MG63 (cell line): ENCODE measurements at regions not wholly inside any gene's neighbourhood (a gene's known extent, or its start where the extent isn't known, plus 50 kb on each side); places are given as distances from the start of the nearest gene placed in this dataset.
"Not testable (repeated sequence)": the region's sequence is repeated elsewhere in the genome, so short reads cannot be mapped to it uniquely, and the experiment has no call there.

Source experiments
- DNase-seq: peaks from one replicate; pipeline ENCODE4 v3.0.0-alpha.2; 2020
- H3K27me3 ChIP-seq: fragments of 250-450 bp; sonication (Bioruptor Pico); 2 replicates; pipeline ENCODE4 v1.5.1; 2020; ENCODE audit warnings: mild to moderate bottlenecking, moderate library complexity
- H3K36me3 ChIP-seq: fragments of 250-450 bp; sonication (Bioruptor Pico); 2 replicates; pipeline ENCODE4 v1.5.1; 2020; ENCODE audit warnings: mild to moderate bottlenecking, moderate library complexity
- H3K4me3 ChIP-seq: fragments of 250-450 bp; sonication (Bioruptor Pico); 2 replicates; pipeline ENCODE4 v1.5.1; 2020; ENCODE audit warnings: mild to moderate bottlenecking, moderate library complexity
- H3K9me3 ChIP-seq: fragments of 250-450 bp; sonication (Bioruptor Pico); 2 replicates; pipeline ENCODE4 v1.5.1; 2020; ENCODE audit warnings: mild to moderate bottlenecking, moderate library complexity

GRCh38 chr5:85304524-85304923 is 919.8 kb upstream of the EDIL3 start:
- DNase-seq, result no peak
- Histone ChIP-seq H3K4me3 (no peak overlapping the region), H3K27me3 (peaks cover 3% of the 10 kb centered on the region; the same call in 1 of the 2 replicates), H3K36me3 (no peaks in the 10 kb centered on the region), H3K9me3 (no peaks in the 10 kb centered on the region)

GRCh38 chr5:85305766-85306165 is 921.1 kb upstream of the EDIL3 start:
- DNase-seq, result no peak
- no peaks in the 10 kb centered on the region for H3K36me3 ChIP-seq
- no peaks in the 10 kb centered on the region for H3K9me3 ChIP-seq
- no peak overlapping the region for H3K4me3 ChIP-seq
- H3K27me3 ChIP-seq, result peaks cover 3% of the 10 kb centered on the region; the same call in 1 of the 2 replicates

DNA sequence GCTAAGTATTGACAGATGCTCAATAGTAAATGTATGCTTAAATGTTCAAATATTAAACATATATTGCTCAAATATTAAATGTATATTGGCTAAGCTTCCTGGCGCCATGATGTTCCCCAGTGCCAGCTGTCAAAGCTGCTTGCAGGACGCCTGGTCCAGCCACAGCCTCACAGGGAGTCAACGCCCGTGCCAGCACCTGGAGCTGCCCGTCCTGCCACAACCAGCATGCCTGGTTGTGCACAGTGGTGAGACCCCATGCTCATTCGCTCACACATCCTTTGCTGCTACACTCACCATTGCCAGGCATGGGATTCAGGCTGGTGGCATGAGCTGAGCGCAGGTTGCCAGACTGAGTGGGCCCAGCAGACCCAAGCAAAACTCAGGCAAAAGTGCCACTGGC is 926.9 kb upstream of the EDIL3 start:
- no peaks in the 10 kb centered on the region for H3K36me3 ChIP-seq
- H3K27me3 ChIP-seq, result 0 out of 2 replicates have a peak, but pooled peaks cover 3% of the 10 kb centered on the region
- no peak for DNase-seq
- no peaks in the 10 kb centered on the region for H3K9me3 ChIP-seq
- no peak overlapping the region for H3K4me3 ChIP-seq

- DNase-seq, result no peak
- Histone ChIP-seq H3K27me3 (peaks cover 3% of the 10 kb centered on the region), H3K9me3 (no peaks in the 10 kb centered on the region), H3K36me3 (no peaks in the 10 kb centered on the region), H3K4me3 (no peak overlapping the region)
These were observed 935.8 kb upstream of the EDIL3 start for GRCh38 chr5:85320495-85320894.

- Histone ChIP-seq H3K9me3 (no peaks in the 10 kb centered on the region), H3K27me3 (no peaks in the 10 kb centered on the region; the same call in 1 of the 2 replicates), H3K4me3 (no peak overlapping the region), H3K36me3 (no peaks in the 10 kb centered on the region)
- no peak for DNase-seq
These were observed 948.6 kb upstream of the EDIL3 start for GRCh38 chr5:85333276-85333675.

DNA sequence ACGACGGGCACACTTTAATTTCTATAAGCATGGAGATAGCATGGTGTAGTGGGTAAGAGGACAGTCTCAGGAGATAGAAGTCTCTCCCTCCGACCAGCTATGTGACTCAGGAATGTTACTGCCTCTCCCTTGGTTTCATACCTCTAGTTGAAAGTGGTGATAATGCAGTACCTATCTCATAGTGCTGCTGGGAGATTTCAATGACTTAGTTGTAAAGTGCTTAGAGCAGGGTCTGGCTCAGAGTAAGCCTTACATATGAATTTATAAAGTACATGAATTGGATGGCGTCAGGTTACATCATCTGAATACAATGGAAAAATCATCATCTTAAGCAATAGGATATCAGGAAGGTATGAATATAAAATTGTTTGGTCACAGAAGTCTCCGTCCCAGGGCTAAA is 952.8 kb upstream of the EDIL3 start:
- no peak overlapping the region for H3K4me3 ChIP-seq

DNA sequence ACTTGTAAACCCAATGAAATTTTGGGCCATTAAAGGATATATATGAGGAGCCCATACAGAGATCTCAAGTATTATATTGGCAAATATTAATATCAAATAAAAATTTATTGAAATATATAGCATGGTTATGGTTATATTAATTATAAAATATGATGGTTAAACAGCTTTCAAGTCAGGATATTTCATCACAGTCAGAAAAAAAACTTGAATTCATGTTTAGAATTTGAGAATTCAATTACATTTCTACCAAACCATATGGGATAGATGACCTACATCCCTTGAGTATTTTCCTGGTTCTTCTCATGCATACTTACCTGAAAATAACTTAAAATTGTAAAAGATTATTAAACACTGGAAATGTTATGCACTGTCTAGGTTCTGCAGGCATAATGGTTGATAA is 956.1 kb upstream of the EDIL3 start:
- no peaks in the 10 kb centered on the region for H3K36me3 ChIP-seq
- no peaks in the 10 kb centered on the region; the same call in 1 of the 2 replicates for H3K27me3 ChIP-seq
- DNase-seq, result no peak
- H3K4me3 ChIP-seq, result no peak overlapping the region
- H3K9me3 ChIP-seq, result no peaks in the 10 kb centered on the region

More for the DNA sequence above, 952.8 kb upstream of the EDIL3 start:
- no peak for DNase-seq
- Histone ChIP-seq H3K36me3 (no peaks in the 10 kb centered on the region), H3K27me3 (no peaks in the 10 kb centered on the region; the same call in 1 of the 2 replicates), H3K9me3 (no peaks in the 10 kb centered on the region)

GRCh38 chr5:85345818-85346217 is 961.1 kb upstream of the EDIL3 start:
- H3K9me3 ChIP-seq, result no peaks in the 10 kb centered on the region
- H3K4me3 ChIP-seq, result no peak overlapping the region
- no peak for DNase-seq
- H3K27me3 ChIP-seq, result no peaks in the 10 kb centered on the region
- H3K36me3 ChIP-seq, result no peaks in the 10 kb centered on the region

- no peaks in the 10 kb centered on the region for H3K36me3 ChIP-seq
- H3K9me3 ChIP-seq, result no peaks in the 10 kb centered on the region
- H3K27me3 ChIP-seq, result no peaks in the 10 kb centered on the region
- no peak for DNase-seq
- H3K4me3 ChIP-seq, result no peak overlapping the region
These were observed 972.6 kb upstream of the EDIL3 start for GRCh38 chr5:85357309-85357708.

DNA sequence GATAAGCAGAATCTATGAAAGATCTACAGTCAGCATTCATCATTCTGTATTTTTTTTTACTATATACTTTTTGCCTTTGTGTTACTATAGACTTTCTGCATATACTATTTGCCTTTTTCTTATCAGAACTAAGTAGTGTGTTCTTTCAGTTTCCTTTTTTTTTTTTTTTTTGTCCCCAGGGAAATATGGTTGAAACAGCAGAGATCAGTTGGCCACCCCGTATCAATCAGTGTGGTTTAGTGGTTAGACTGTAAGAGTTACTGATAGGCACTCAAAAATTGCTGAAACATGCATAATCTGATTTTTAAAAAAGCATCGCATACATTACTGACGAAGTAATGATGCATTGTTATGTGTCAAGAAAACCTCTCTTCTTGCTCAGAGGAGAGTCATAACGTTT is 990.8 kb upstream of the EDIL3 start:
- Histone ChIP-seq H3K4me3 (no peak overlapping the region), H3K27me3 (no peaks in the 10 kb centered on the region), H3K36me3 (no peaks in the 10 kb centered on the region), H3K9me3 (no peaks in the 10 kb centered on the region)
- DNase-seq, result no peak

- DNase-seq, result no peak
- no peaks in the 10 kb centered on the region for H3K36me3 ChIP-seq
- H3K27me3 ChIP-seq, result no peaks in the 10 kb centered on the region
- no peaks in the 10 kb centered on the region for H3K9me3 ChIP-seq
- H3K4me3 ChIP-seq, result no peak overlapping the region
These were observed 1004.1 kb upstream of the EDIL3 start for GRCh38 chr5:85388770-85389169.

GRCh38 chr5:85392309-85392708 is 1007.6 kb upstream of the EDIL3 start:
- H3K9me3 ChIP-seq, DNase-seq, H3K4me3 ChIP-seq, H3K27me3 ChIP-seq, H3K36me3 ChIP-seq: not testable (repeated sequence)

DNA sequence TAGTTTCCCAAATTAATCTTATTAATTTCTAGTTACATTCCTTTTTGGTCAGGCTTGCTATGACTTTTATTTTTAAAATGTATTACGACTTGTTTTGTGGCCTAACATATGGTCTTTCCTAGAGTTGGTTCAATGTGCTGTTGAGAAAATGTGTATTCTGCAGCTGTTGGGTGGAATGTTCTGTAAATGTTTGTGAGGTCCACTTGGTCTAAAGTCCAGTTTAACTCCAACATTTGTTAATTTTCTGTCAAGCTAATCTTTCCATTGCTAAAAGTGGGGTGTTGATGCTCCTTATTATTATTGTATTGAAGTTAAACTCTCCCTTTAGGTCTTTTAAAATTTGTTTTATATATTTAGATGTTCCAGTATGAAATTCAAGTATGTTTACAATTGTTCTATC is 1010.8 kb upstream of the EDIL3 start:
- DNase-seq, result no peak
- Histone ChIP-seq H3K9me3 (no peaks in the 10 kb centered on the region), H3K27me3 (no peaks in the 10 kb centered on the region), H3K36me3 (no peaks in the 10 kb centered on the region), H3K4me3 (no peak overlapping the region)

GRCh38 chr5:85397451-85397850 is 1012.8 kb upstream of the EDIL3 start:
- H3K4me3 ChIP-seq, result no peak overlapping the region
- no peaks in the 10 kb centered on the region for H3K36me3 ChIP-seq
- no peaks in the 10 kb centered on the region for H3K27me3 ChIP-seq
- no peak for DNase-seq
- H3K9me3 ChIP-seq, result no peaks in the 10 kb centered on the region

DNA sequence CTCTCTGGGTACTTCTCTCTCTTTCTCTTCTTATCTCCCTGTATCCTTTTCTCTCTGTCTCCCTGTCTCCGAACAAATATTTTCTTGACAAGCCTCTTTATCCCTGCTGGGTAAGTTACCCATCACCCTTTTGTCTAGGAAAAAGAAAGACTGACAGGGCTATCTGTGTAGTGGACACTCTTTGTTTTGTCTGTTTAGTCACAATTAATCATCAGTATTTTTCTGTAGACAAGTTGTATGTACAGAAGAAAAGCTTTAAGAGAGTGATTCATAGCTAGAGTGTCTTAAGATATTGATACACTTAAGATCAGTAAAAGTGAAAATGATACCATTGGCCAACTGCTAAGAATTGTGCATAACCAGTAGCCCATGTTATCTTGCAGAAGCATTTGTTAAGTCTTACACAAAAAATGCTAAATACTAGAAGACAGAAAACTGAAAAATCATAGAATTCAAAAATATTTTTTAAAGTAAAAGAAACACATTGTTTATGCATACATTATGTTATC is 1043.8 kb upstream of the EDIL3 start:
- DNase-seq, result no peak
- Histone ChIP-seq H3K36me3 (no peaks in the 10 kb centered on the region), H3K27me3 (no peaks in the 10 kb centered on the region), H3K4me3 (no peak overlapping the region), H3K9me3 (no peaks in the 10 kb centered on the region)

- H3K9me3 ChIP-seq, H3K27me3 ChIP-seq, H3K36me3 ChIP-seq, DNase-seq, H3K4me3 ChIP-seq: not testable (repeated sequence)
These were observed 1047.0 kb upstream of the EDIL3 start for GRCh38 chr5:85431726-85432125.

- H3K9me3 ChIP-seq, result no peaks in the 10 kb centered on the region
- DNase-seq, result no peak
- no peaks in the 10 kb centered on the region for H3K36me3 ChIP-seq
- 0 out of 2 replicates have a peak, but pooled peaks cover 2% of the 10 kb centered on the region for H3K27me3 ChIP-seq
- no peak overlapping the region for H3K4me3 ChIP-seq
These were observed 1056.5 kb upstream of the EDIL3 start for GRCh38 chr5:85441156-85441555.

GRCh38 chr5:85441853-85442252 is 1057.2 kb upstream of the EDIL3 start:
- Histone ChIP-seq H3K27me3 (0 out of 2 replicates have a peak, but pooled peaks cover 2% of the 10 kb centered on the region), H3K36me3 (no peaks in the 10 kb centered on the region), H3K4me3 (no peak overlapping the region), H3K9me3 (no peaks in the 10 kb centered on the region)
- DNase-seq, result no peak
